ENCODE measurements at regions not wholly inside any gene's neighbourhood (a gene's known extent, or its start where the extent isn't known, plus 50 kb on each side); places are given as distances from the start of the nearest gene placed in this dataset.

- Histone ChIP-seq H3K4me1 (ENCODE audit: insufficient read depth, poor library complexity, severe bottlenecking) (peaks cover 8% of the 10 kb centered on the region), H3K36me3 (ENCODE audit: low read depth) (no peaks in the 10 kb centered on the region), H3K27ac (ENCODE audit: poor library complexity, severe bottlenecking) (no peak overlapping the region), H3K4me3 (ENCODE audit: severe bottlenecking) (no peak overlapping the region), H3K27me3 (ENCODE audit: insufficient read depth, poor library complexity, severe bottlenecking) (no peaks in the 10 kb centered on the region), H3K9me3 (ENCODE audit: severe bottlenecking) (no peaks in the 10 kb centered on the region)
- TF ChIP-seq CTCF (IDR thresholded peaks at IDR 0.05; ENCODE audit: poor library complexity, severe bottlenecking), result no peak
- ATAC-seq (ENCODE audit: low read depth) (no peak), DNase-seq (ENCODE audit: low spot score) (no peak)
Observed at GRCh38 chr1:112060261-112060660, 70.8 kb upstream of the KCND3 start.

DNA sequence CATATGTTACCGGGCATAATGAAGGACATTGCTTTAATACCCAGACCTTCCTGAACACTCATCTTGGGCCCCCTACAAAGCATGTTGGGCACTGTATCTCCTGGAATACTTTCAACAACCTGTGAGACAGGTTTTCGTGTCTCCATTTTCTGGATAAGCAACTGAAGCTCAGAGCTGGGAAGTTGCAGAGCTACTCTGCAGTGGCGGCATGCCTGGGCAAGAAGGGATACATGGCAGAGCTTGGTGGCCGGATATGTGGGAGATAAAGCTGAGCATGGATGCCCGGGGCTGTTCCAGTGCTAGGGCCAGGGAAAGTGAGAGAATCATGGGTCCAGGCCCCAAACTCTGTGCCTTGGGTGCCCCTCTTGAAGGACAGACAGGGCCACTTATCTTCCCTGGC lies 71.6 kb upstream of the KCND3 start:
- Histone ChIP-seq H3K4me3 (ENCODE audit: severe bottlenecking) (no peak overlapping the region), H3K27me3 (ENCODE audit: insufficient read depth, poor library complexity, severe bottlenecking) (no peaks in the 10 kb centered on the region), H3K4me1 (ENCODE audit: insufficient read depth, poor library complexity, severe bottlenecking) (peaks cover 8% of the 10 kb centered on the region), H3K9me3 (ENCODE audit: severe bottlenecking) (no peaks in the 10 kb centered on the region), H3K36me3 (ENCODE audit: low read depth) (no peaks in the 10 kb centered on the region), H3K27ac (ENCODE audit: poor library complexity, severe bottlenecking) (peak overlapping the region; percentile 53)
- TF ChIP-seq CTCF (IDR thresholded peaks at IDR 0.05; ENCODE audit: poor library complexity, severe bottlenecking), result no peak
- DNase-seq (ENCODE audit: low spot score) (no peak), ATAC-seq (ENCODE audit: low read depth) (no peak)

DNA sequence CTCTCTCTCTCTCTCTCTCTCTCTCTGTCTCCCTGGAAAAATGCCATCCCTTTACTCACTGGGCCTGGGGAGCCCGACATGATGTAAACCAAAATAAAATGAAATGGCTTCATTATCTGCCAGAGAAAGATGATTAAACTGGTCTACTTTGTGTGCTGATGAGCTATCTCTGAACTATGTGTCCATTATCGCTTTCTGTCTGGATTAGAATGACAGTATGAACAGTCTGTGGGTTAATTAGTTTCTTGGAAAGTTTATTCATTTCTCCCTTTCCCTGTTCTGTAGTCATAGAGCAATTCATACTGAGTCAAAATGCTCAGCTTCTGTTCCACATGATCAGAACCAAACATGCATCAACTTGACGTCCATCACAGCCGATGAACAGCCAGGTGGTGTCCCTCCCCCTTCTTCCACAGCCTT lies 72.4 kb upstream of the KCND3 start:
- DNase-seq (ENCODE audit: low spot score) (no peak), ATAC-seq (ENCODE audit: low read depth) (peak; percentile 56; the same call in 2 of the 3 replicates)
- no peak for TF ChIP-seq CTCF (IDR thresholded peaks at IDR 0.05; ENCODE audit: poor library complexity, severe bottlenecking)
- no peak overlapping the region for H3K4me3 ChIP-seq (ENCODE audit: severe bottlenecking)
- H3K27me3 ChIP-seq (ENCODE audit: insufficient read depth, poor library complexity, severe bottlenecking), result no peaks in the 10 kb centered on the region
- H3K36me3 ChIP-seq (ENCODE audit: low read depth), result no peaks in the 10 kb centered on the region
- no peaks in the 10 kb centered on the region for H3K9me3 ChIP-seq (ENCODE audit: severe bottlenecking)
- peaks cover 8% of the 10 kb centered on the region for H3K4me1 ChIP-seq (ENCODE audit: insufficient read depth, poor library complexity, severe bottlenecking)
- peak overlapping the region; percentile 53 for H3K27ac ChIP-seq (ENCODE audit: poor library complexity, severe bottlenecking)

GRCh38 chr1:112063781-112064728 lies 74.6 kb upstream of the KCND3 start:
- no peak for TF ChIP-seq CTCF (IDR thresholded peaks at IDR 0.05; ENCODE audit: poor library complexity, severe bottlenecking)
- no peak overlapping the region for H3K4me3 ChIP-seq (ENCODE audit: severe bottlenecking)
- no peak for ATAC-seq (ENCODE audit: low read depth)
- H3K4me1 ChIP-seq (ENCODE audit: insufficient read depth, poor library complexity, severe bottlenecking), result peaks cover 8% of the 10 kb centered on the region
- H3K27me3 ChIP-seq (ENCODE audit: insufficient read depth, poor library complexity, severe bottlenecking), result no peaks in the 10 kb centered on the region
- H3K27ac ChIP-seq (ENCODE audit: poor library complexity, severe bottlenecking), result no peak overlapping the region
- no peaks in the 10 kb centered on the region for H3K9me3 ChIP-seq (ENCODE audit: severe bottlenecking)
- no peak for DNase-seq (ENCODE audit: low spot score)
- no peaks in the 10 kb centered on the region for H3K36me3 ChIP-seq (ENCODE audit: low read depth)

DNA sequence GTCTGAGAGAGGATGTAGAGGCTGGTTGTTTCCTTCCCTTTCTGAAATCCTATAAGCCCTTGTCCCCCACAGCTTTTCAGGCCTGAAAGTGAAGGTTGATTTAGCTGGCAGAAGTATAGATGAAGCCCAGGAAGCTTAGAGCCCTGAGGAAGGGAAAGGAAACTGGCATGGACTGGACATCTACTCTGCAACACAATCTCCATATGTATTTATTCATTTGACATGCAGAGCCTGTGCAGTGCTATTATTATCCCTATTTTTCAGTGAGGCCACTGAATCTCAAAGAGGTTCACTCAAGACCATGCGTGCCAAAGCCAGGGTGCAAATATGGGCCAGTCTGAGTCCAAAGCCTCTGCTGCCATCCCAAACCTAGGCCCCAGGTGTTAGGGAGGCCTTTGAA lies 78.5 kb upstream of the KCND3 start:
- no peak for ATAC-seq (ENCODE audit: low read depth)
- Histone ChIP-seq H3K4me1 (ENCODE audit: insufficient read depth, poor library complexity, severe bottlenecking) (no peaks in the 10 kb centered on the region), H3K4me3 (ENCODE audit: severe bottlenecking) (no peak overlapping the region), H3K27me3 (ENCODE audit: insufficient read depth, poor library complexity, severe bottlenecking) (no peaks in the 10 kb centered on the region), H3K27ac (ENCODE audit: poor library complexity, severe bottlenecking) (no peak overlapping the region), H3K36me3 (ENCODE audit: low read depth) (no peaks in the 10 kb centered on the region), H3K9me3 (ENCODE audit: severe bottlenecking) (no peaks in the 10 kb centered on the region)
- DNase-seq (ENCODE audit: low spot score), result no peak
- TF ChIP-seq CTCF (IDR thresholded peaks at IDR 0.05; ENCODE audit: poor library complexity, severe bottlenecking), result no peak
